C4-2B (cell line): ENCODE measurements at regions not wholly inside any gene's neighbourhood (a gene's known extent, or its start where the extent isn't known, plus 50 kb on each side); places are given as distances from the start of the nearest gene placed in this dataset.

Experiments
- ZFX ChIP-seq: fragments of 450-650 bp; IDR thresholded peaks from 2 replicates; pipeline ENCODE4 v1.6.1; 2017
- TF ChIP-seq, protein P1 (sequence below): fragments of 450-650 bp; conservative IDR thresholded peaks from 2 replicates; pipeline ENCODE4 v1.5.1; 2017; ENCODE audit warnings: mild to moderate bottlenecking

DNA sequence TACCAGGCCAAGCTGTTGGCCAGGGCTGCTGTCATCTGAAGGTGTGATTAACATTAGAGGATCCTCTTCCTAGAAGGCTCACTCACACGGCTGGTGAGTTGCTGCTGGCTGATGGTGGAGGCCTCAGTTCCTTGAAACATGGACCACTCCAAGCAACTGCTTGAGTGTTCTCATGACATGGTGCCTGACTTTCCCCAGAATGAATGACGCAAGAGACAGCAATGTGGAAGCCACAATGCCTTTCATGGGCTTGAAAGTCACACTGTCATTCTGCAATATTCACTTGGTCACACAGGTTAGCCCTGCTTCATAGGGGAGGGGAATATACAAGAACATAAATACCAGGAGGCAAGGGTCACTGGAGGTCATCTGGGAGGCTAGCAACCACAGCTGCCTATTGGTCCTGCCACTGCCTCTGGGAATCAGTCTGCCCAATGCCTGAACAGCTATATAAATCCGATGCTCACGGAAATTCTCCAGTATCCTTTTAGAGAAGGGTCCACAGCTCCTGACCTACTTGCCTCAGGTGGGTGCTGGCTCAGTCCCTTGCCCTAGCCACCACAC is 97.1 kb upstream of the MAML3 start:
- TF ChIP-seq, protein P1, sequence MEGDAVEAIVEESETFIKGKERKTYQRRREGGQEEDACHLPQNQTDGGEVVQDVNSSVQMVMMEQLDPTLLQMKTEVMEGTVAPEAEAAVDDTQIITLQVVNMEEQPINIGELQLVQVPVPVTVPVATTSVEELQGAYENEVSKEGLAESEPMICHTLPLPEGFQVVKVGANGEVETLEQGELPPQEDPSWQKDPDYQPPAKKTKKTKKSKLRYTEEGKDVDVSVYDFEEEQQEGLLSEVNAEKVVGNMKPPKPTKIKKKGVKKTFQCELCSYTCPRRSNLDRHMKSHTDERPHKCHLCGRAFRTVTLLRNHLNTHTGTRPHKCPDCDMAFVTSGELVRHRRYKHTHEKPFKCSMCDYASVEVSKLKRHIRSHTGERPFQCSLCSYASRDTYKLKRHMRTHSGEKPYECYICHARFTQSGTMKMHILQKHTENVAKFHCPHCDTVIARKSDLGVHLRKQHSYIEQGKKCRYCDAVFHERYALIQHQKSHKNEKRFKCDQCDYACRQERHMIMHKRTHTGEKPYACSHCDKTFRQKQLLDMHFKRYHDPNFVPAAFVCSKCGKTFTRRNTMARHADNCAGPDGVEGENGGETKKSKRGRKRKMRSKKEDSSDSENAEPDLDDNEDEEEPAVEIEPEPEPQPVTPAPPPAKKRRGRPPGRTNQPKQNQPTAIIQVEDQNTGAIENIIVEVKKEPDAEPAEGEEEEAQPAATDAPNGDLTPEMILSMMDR = no peak
- no peak for TF ChIP-seq ZFX
